ENCODE measurements at regions not wholly inside any gene's neighbourhood (a gene's known extent, or its start where the extent isn't known, plus 50 kb on each side); places are given as distances from the start of the nearest gene placed in this dataset.
A peak's percentile ranks its signal among the peaks of the same experiment; 100 is the strongest.

GRCh38 chr7:17408245-17408903 lies 109.9 kb downstream of the AHR start (continued):
- peak; percentile 60; the same call in 1 of the 2 replicates for TF ChIP-seq RERE (CRISPR knock-in tag; IDR thresholded peaks at IDR 0.05; ENCODE audit: low read depth)
- no peak for TF ChIP-seq MTERF4 (CRISPR knock-in tag; IDR thresholded peaks at IDR 0.05)
- no peak for TF ChIP-seq TIGD3 (CRISPR knock-in tag; IDR thresholded peaks at IDR 0.05; ENCODE audit: borderline replicate concordance)
- no peak for TF ChIP-seq FOXA1 (IDR thresholded peaks at IDR 0.05)
- peak; percentile 10; the same call in 1 of the 2 replicates for TF ChIP-seq FOXA1 (CRISPR knock-in tag; IDR thresholded peaks at IDR 0.05)
- peak; percentile 53; the same call in 1 of the 2 replicates for TF ChIP-seq KAT8 (CRISPR knock-in tag; IDR thresholded peaks at IDR 0.05)
- TF ChIP-seq SKI (IDR thresholded peaks at IDR 0.05; ENCODE audit: partially characterized antibody), result no peak
- no peak for TF ChIP-seq CENPBD1 (CRISPR knock-in tag; IDR thresholded peaks at IDR 0.05; ENCODE audit: borderline replicate concordance, low read depth)
- TF ChIP-seq GRHL1 (CRISPR knock-in tag; conservative IDR thresholded peaks at IDR 0.05), result no peak
- no peak for TF ChIP-seq CBX2 (IDR thresholded peaks at IDR 0.05; ENCODE audit: low read depth, low read length)
- no peak for TF ChIP-seq CBX2 (CRISPR knock-in tag; IDR thresholded peaks at IDR 0.05; ENCODE audit: low read depth)
- TF ChIP-seq ZNF512B (CRISPR knock-in tag; IDR thresholded peaks at IDR 0.05; ENCODE audit: borderline replicate concordance), result no peak
- peak; percentile 63; the same call in 1 of the 2 replicates for TF ChIP-seq MIER3 (CRISPR knock-in tag; IDR thresholded peaks at IDR 0.05; ENCODE audit: borderline replicate concordance)
- TF ChIP-seq ZSCAN25 (CRISPR knock-in tag; IDR thresholded peaks at IDR 0.05), result no peak
- no peak for TF ChIP-seq MAFF (IDR thresholded peaks at IDR 0.05; ENCODE audit: low read depth, low read length)
- peak; percentile 72; the same call in 1 of the 2 replicates for TF ChIP-seq SALL1 (CRISPR knock-in tag; IDR thresholded peaks at IDR 0.05)
- no peak for TF ChIP-seq ZNF335 (CRISPR knock-in tag; IDR thresholded peaks at IDR 0.05)

Measured in HepG2 (cell line).